ENCODE measurements at regions not wholly inside any gene's neighbourhood (a gene's known extent, or its start where the extent isn't known, plus 50 kb on each side); places are given as distances from the start of the nearest gene placed in this dataset.

GRCh38 chr3:159451482-159451881 is 537.2 kb upstream of the IL12A start:
- TF ChIP-seq EZH2 (IDR thresholded peaks at IDR 0.05): no peak
- TF ChIP-seq POLR2AphosphoS5 (IDR thresholded peaks at IDR 0.05; ENCODE audit: borderline replicate concordance, low read depth, low read length): no peak

All from SK-N-MC (cell line).